ENCODE measurements at regions not wholly inside any gene's neighbourhood (a gene's known extent, or its start where the extent isn't known, plus 50 kb on each side); places are given as distances from the start of the nearest gene placed in this dataset.

GRCh38 chr1:60923389-60924087 is 158.8 kb upstream of the NFIA start:
- TF ChIP-seq CTCF (IDR thresholded peaks at IDR 0.05; ENCODE audit: insufficient read depth, low read length, poor library complexity, severe bottlenecking): no peak
- DNase-seq (ENCODE audit: low read depth): no peak
- H3K4me3 ChIP-seq (ENCODE audit: low read depth, low read length): no peak overlapping the region
- no peaks in the 10 kb centered on the region for H3K27me3 ChIP-seq (ENCODE audit: control insufficient read depth, insufficient read depth, low read length)
- H3K36me3 ChIP-seq (ENCODE audit: control insufficient read depth, insufficient read depth, low read length): no peaks in the 10 kb centered on the region

- no peak for DNase-seq (ENCODE audit: low read depth)
- TF ChIP-seq CTCF (IDR thresholded peaks at IDR 0.05; ENCODE audit: insufficient read depth, low read length, poor library complexity, severe bottlenecking): no peak
- no peak overlapping the region for H3K4me3 ChIP-seq (ENCODE audit: low read depth, low read length)
- H3K36me3 ChIP-seq (ENCODE audit: control insufficient read depth, insufficient read depth, low read length): no peaks in the 10 kb centered on the region
- H3K27me3 ChIP-seq (ENCODE audit: control insufficient read depth, insufficient read depth, low read length): no peaks in the 10 kb centered on the region
Observed at GRCh38 chr1:60922304-60922703, 160.1 kb upstream of the NFIA start.

- TF ChIP-seq CTCF (IDR thresholded peaks at IDR 0.05; ENCODE audit: insufficient read depth, low read length, poor library complexity, severe bottlenecking): no peak
- H3K36me3 ChIP-seq (ENCODE audit: control insufficient read depth, insufficient read depth, low read length): no peaks in the 10 kb centered on the region
- no peak for DNase-seq (ENCODE audit: low read depth)
- no peak overlapping the region for H3K4me3 ChIP-seq (ENCODE audit: low read depth, low read length)
- H3K27me3 ChIP-seq (ENCODE audit: control insufficient read depth, insufficient read depth, low read length): no peaks in the 10 kb centered on the region
Observed at GRCh38 chr1:60921175-60921574, 161.2 kb upstream of the NFIA start.

GRCh38 chr1:60920561-60920960 is 161.8 kb upstream of the NFIA start:
- no peak for TF ChIP-seq CTCF (IDR thresholded peaks at IDR 0.05; ENCODE audit: insufficient read depth, low read length, poor library complexity, severe bottlenecking)
- no peak for DNase-seq (ENCODE audit: low read depth)
- H3K27me3 ChIP-seq (ENCODE audit: control insufficient read depth, insufficient read depth, low read length): no peaks in the 10 kb centered on the region

GRCh38 chr1:60918867-60919266 is 163.5 kb upstream of the NFIA start:
- Histone ChIP-seq H3K4me3 (ENCODE audit: low read depth, low read length) (no peak overlapping the region), H3K36me3 (ENCODE audit: control insufficient read depth, insufficient read depth, low read length) (no peaks in the 10 kb centered on the region), H3K27me3 (ENCODE audit: control insufficient read depth, insufficient read depth, low read length) (no peaks in the 10 kb centered on the region)
- no peak for TF ChIP-seq CTCF (IDR thresholded peaks at IDR 0.05; ENCODE audit: insufficient read depth, low read length, poor library complexity, severe bottlenecking)
- no peak for DNase-seq (ENCODE audit: low read depth)

More at GRCh38 chr1:60920561-60920960, 161.8 kb upstream of the NFIA start:
- Histone ChIP-seq H3K36me3 (ENCODE audit: control insufficient read depth, insufficient read depth, low read length) (no peaks in the 10 kb centered on the region), H3K4me3 (ENCODE audit: low read depth, low read length) (no peak overlapping the region)

GRCh38 chr1:60916906-60917305 is 165.5 kb upstream of the NFIA start:
- no peak for TF ChIP-seq CTCF (IDR thresholded peaks at IDR 0.05; ENCODE audit: insufficient read depth, low read length, poor library complexity, severe bottlenecking)
- Histone ChIP-seq H3K27me3 (ENCODE audit: control insufficient read depth, insufficient read depth, low read length) (no peaks in the 10 kb centered on the region), H3K4me3 (ENCODE audit: low read depth, low read length) (no peak overlapping the region), H3K36me3 (ENCODE audit: control insufficient read depth, insufficient read depth, low read length) (no peaks in the 10 kb centered on the region)
- no peak for DNase-seq (ENCODE audit: low read depth)

Data from kidney epithelial cell (primary cell).